HUES6 (cell line): ENCODE measurements at regions not wholly inside any gene's neighbourhood (a gene's known extent, or its start where the extent isn't known, plus 50 kb on each side); places are given as distances from the start of the nearest gene placed in this dataset.

Experiments used
- H3K27ac ChIP-seq: 2 replicates; pipeline ENCODE4 v1.7.0; 2013; ENCODE audit warnings: low read depth, mild to moderate bottlenecking, low read length, inconsistent platforms
- H3K27me3 ChIP-seq: 2 replicates; pipeline ENCODE4 v1.6.1; 2013; ENCODE audit warnings: low read length; ENCODE audit not compliant: control insufficient read depth, insufficient read depth
- H3K36me3 ChIP-seq: 2 replicates; pipeline ENCODE4 v1.6.1; 2013; ENCODE audit warnings: low read length; ENCODE audit not compliant: control insufficient read depth, insufficient read depth
- H3K4me1 ChIP-seq: 2 replicates; pipeline ENCODE4 v1.6.1; 2013; ENCODE audit warnings: low read length; ENCODE audit not compliant: control insufficient read depth, insufficient read depth
- H3K4me3 ChIP-seq: 2 replicates; pipeline ENCODE4 v1.5.1; 2013; ENCODE audit warnings: low read depth, low read length
- H3K9ac ChIP-seq: one replicate; pipeline ENCODE4 v1.6.1; 2013; ENCODE audit warnings: mild to moderate bottlenecking, low read length
- H3K9me3 ChIP-seq: 2 replicates; pipeline ENCODE4 v1.6.1; 2013; ENCODE audit warnings: low read depth, low read length; ENCODE audit not compliant: control insufficient read depth, insufficient read depth

- Histone ChIP-seq H3K9me3 (no peaks in the 10 kb centered on the region), H3K27ac (no peak overlapping the region), H3K9ac (no peak overlapping the region), H3K27me3 (no peaks in the 10 kb centered on the region), H3K4me3 (no peak overlapping the region), H3K36me3 (no peaks in the 10 kb centered on the region), H3K4me1 (peaks cover 8% of the 10 kb centered on the region; the same call in 1 of the 2 replicates)
These were observed 393.3 kb downstream of the LIG4 start for GRCh38 chr13:107822006-107822405.

GRCh38 chr13:107821492-107821891 is 393.8 kb downstream of the LIG4 start:
- H3K9ac ChIP-seq, result no peak overlapping the region
- no peaks in the 10 kb centered on the region for H3K9me3 ChIP-seq
- peaks cover 9% of the 10 kb centered on the region; the same call in 1 of the 2 replicates for H3K4me1 ChIP-seq
- no peaks in the 10 kb centered on the region for H3K27me3 ChIP-seq
- H3K36me3 ChIP-seq, result no peaks in the 10 kb centered on the region
- no peak overlapping the region for H3K27ac ChIP-seq
- H3K4me3 ChIP-seq, result no peak overlapping the region

- no peak overlapping the region for H3K4me3 ChIP-seq
- H3K36me3 ChIP-seq, result no peaks in the 10 kb centered on the region
- no peak overlapping the region for H3K9ac ChIP-seq
- no peak overlapping the region for H3K27ac ChIP-seq
- H3K9me3 ChIP-seq, result no peaks in the 10 kb centered on the region
- peaks cover 9% of the 10 kb centered on the region; the same call in 1 of the 2 replicates for H3K4me1 ChIP-seq
- H3K27me3 ChIP-seq, result no peaks in the 10 kb centered on the region
These were observed 396.3 kb downstream of the LIG4 start for GRCh38 chr13:107819071-107819470.

- Histone ChIP-seq H3K27ac (no peak overlapping the region), H3K27me3 (no peaks in the 10 kb centered on the region), H3K9me3 (no peaks in the 10 kb centered on the region), H3K4me3 (no peak overlapping the region), H3K36me3 (no peaks in the 10 kb centered on the region), H3K4me1 (peaks cover 9% of the 10 kb centered on the region; the same call in 1 of the 2 replicates), H3K9ac (no peak overlapping the region)
These were observed 397.6 kb downstream of the LIG4 start for GRCh38 chr13:107817647-107818287.

GRCh38 chr13:107812014-107812412 is 403.3 kb downstream of the LIG4 start:
- H3K36me3 ChIP-seq, result no peaks in the 10 kb centered on the region
- no peaks in the 10 kb centered on the region for H3K9me3 ChIP-seq
- H3K9ac ChIP-seq, result no peak overlapping the region
- H3K27me3 ChIP-seq, result no peaks in the 10 kb centered on the region
- H3K4me3 ChIP-seq, result no peak overlapping the region
- no peak overlapping the region for H3K27ac ChIP-seq
- peaks cover under 1% of the 10 kb centered on the region; the same call in 1 of the 2 replicates for H3K4me1 ChIP-seq

- no peaks in the 10 kb centered on the region for H3K36me3 ChIP-seq
These were observed 403.9 kb downstream of the LIG4 start for GRCh38 chr13:107811233-107812013.

GRCh38 chr13:107809125-107809524 is 406.2 kb downstream of the LIG4 start:
- Histone ChIP-seq H3K9me3 (no peaks in the 10 kb centered on the region), H3K9ac (no peak overlapping the region), H3K4me3 (no peak overlapping the region), H3K27me3 (no peaks in the 10 kb centered on the region), H3K36me3 (no peaks in the 10 kb centered on the region), H3K27ac (no peak overlapping the region), H3K4me1 (no peaks in the 10 kb centered on the region)

More at GRCh38 chr13:107811233-107812013, 403.9 kb downstream of the LIG4 start:
- H3K27ac ChIP-seq, result no peak overlapping the region
- no peaks in the 10 kb centered on the region for H3K27me3 ChIP-seq
- H3K4me3 ChIP-seq, result no peak overlapping the region
- H3K9me3 ChIP-seq, result no peaks in the 10 kb centered on the region
- no peak overlapping the region for H3K9ac ChIP-seq
- no peaks in the 10 kb centered on the region for H3K4me1 ChIP-seq

GRCh38 chr13:107808389-107808788 is 406.9 kb downstream of the LIG4 start:
- Histone ChIP-seq H3K9me3 (no peaks in the 10 kb centered on the region), H3K36me3 (no peaks in the 10 kb centered on the region), H3K4me1 (no peaks in the 10 kb centered on the region), H3K27me3 (no peaks in the 10 kb centered on the region), H3K9ac (no peak overlapping the region), H3K27ac (no peak overlapping the region), H3K4me3 (no peak overlapping the region)

- Histone ChIP-seq H3K36me3 (no peaks in the 10 kb centered on the region), H3K9ac (no peak overlapping the region), H3K4me3 (no peak overlapping the region), H3K9me3 (no peaks in the 10 kb centered on the region), H3K27ac (no peak overlapping the region), H3K4me1 (no peaks in the 10 kb centered on the region), H3K27me3 (no peaks in the 10 kb centered on the region)
These were observed 407.8 kb downstream of the LIG4 start for GRCh38 chr13:107807306-107808073.

- no peaks in the 10 kb centered on the region for H3K4me1 ChIP-seq
- H3K4me3 ChIP-seq, result no peak overlapping the region
- H3K27me3 ChIP-seq, result no peaks in the 10 kb centered on the region
- H3K36me3 ChIP-seq, result no peaks in the 10 kb centered on the region
- no peak overlapping the region for H3K9ac ChIP-seq
- no peaks in the 10 kb centered on the region for H3K9me3 ChIP-seq
- H3K27ac ChIP-seq, result no peak overlapping the region
These were observed 408.6 kb downstream of the LIG4 start for GRCh38 chr13:107806726-107807125.
